Hepatocyte (in vitro differentiated cells): ENCODE measurements at regions not wholly inside any gene's neighbourhood (a gene's known extent, or its start where the extent isn't known, plus 50 kb on each side); places are given as distances from the start of the nearest gene placed in this dataset.

Experiments used
- CTCF ChIP-seq: fragments of 200-600 bp; sonication (generic); IDR thresholded peaks from 2 replicates; pipeline ENCODE4 v1.5.1; 2016; ENCODE audit warnings: antibody characterized with exemption, mild to moderate bottlenecking; ENCODE audit not compliant: poor library complexity
- EZH2 ChIP-seq: fragments of 200-600 bp; sonication (generic); IDR thresholded peaks from 2 replicates; pipeline ENCODE4 v1.6.1; 2016; ENCODE audit warnings: antibody characterized with exemption, mild to moderate bottlenecking, borderline replicate concordance
- EZH2phosphoT487 ChIP-seq: fragments of 200-600 bp; sonication (generic); IDR thresholded peaks from one replicate; pipeline ENCODE4 v1.6.1; 2018; ENCODE audit warnings: antibody characterized with exemption, mild to moderate bottlenecking, low read depth, moderate library complexity; ENCODE audit not compliant: unreplicated experiment, severe bottlenecking

GRCh38 chr14:51504669-51505068 lies 147.0 kb upstream of the FRMD6 start:
- TF ChIP-seq CTCF (no peak), EZH2phosphoT487 (no peak), EZH2 (no peak)
